ENCODE measurements at regions not wholly inside any gene's neighbourhood (a gene's known extent, or its start where the extent isn't known, plus 50 kb on each side); places are given as distances from the start of the nearest gene placed in this dataset.

DNA sequence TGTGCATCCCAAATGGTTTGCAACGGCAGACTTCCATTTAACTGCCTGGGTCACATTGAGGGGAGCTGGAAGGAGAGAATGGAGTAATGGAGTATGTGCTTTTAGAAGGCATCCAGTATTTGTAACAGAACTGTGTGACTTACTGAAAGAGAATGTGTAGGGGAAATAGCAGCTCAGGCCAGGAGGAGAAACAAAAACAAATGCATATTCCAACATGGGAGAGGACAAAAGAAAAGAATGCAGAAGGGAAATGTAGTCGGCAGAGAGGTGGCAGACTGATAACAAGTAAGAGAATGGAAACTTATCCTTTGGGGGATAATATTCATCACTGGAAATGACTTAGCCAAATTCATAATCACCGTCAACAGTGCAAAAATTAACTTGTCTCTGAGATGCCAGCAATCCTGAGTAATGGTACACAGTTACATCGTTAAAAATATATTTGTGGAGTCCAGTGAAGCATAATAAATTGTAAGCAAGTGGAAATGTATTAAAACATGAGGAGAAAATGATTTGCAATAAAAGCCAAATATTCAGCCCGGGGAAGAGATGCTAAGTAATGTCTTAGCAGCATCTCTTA, 294.9 kb upstream of the SGO1 start:
- TF ChIP-seq CTCF (IDR thresholded peaks at IDR 0.05 in 8 of 11, conservative IDR thresholded peaks at IDR 0.05 in 3 of 11): no peak
- no peak for TF ChIP-seq POLR2A (IDR thresholded peaks at IDR 0.05)

All from spleen (tissue), 7 donors.